KOPT-K1 (cell line): ENCODE measurements at regions not wholly inside any gene's neighbourhood (a gene's known extent, or its start where the extent isn't known, plus 50 kb on each side); places are given as distances from the start of the nearest gene placed in this dataset.

Experiments
- H3K27ac ChIP-seq: fragments of 200-600 bp; sonication (generic); 2 replicates; pipeline ENCODE4 v1.5.1; 2016; ENCODE audit warnings: antibody characterized with exemption, mild to moderate bottlenecking, low read depth, low read length; ENCODE audit not compliant: poor library complexity, severe bottlenecking
- H3K36me3 ChIP-seq: fragments of 200-600 bp; sonication (generic); 2 replicates; pipeline ENCODE4 v1.5.1; 2017; ENCODE audit warnings: antibody characterized with exemption, mild to moderate bottlenecking, low read length, moderate library complexity; ENCODE audit not compliant: insufficient read depth
- H3K9me3 ChIP-seq: fragments of 200-600 bp; sonication (generic); 2 replicates; pipeline ENCODE4 v1.5.1; 2017; ENCODE audit warnings: antibody characterized with exemption, low read length, mild to moderate bottlenecking; ENCODE audit not compliant: insufficient read depth, poor library complexity, severe bottlenecking

GRCh38 chr13:50123515-50123861 lies 108.2 kb downstream of the KCNRG start:
- peak overlapping the region; percentile 99 for H3K27ac ChIP-seq
- no peaks in the 10 kb centered on the region for H3K9me3 ChIP-seq
- peaks cover 16% of the 10 kb centered on the region for H3K36me3 ChIP-seq

GRCh38 chr13:50123862-50124535 lies 108.8 kb downstream of the KCNRG start:
- Histone ChIP-seq H3K27ac (peak overlapping the region; percentile 99), H3K9me3 (no peaks in the 10 kb centered on the region), H3K36me3 (peaks cover 16% of the 10 kb centered on the region)

- H3K9me3 ChIP-seq: no peaks in the 10 kb centered on the region
- H3K36me3 ChIP-seq: peaks cover 16% of the 10 kb centered on the region
- peak overlapping the region; percentile 99 for H3K27ac ChIP-seq
These were observed 109.5 kb downstream of the KCNRG start for GRCh38 chr13:50124536-50125303.

GRCh38 chr13:50125304-50125553 lies 110.0 kb downstream of the KCNRG start:
- peak overlapping the region; percentile 99 for H3K27ac ChIP-seq
- peaks cover 16% of the 10 kb centered on the region for H3K36me3 ChIP-seq
- H3K9me3 ChIP-seq: no peaks in the 10 kb centered on the region

GRCh38 chr13:50125554-50126262 lies 110.5 kb downstream of the KCNRG start:
- no peaks in the 10 kb centered on the region for H3K9me3 ChIP-seq
- H3K27ac ChIP-seq: peak overlapping the region; percentile 99
- peaks cover 14% of the 10 kb centered on the region for H3K36me3 ChIP-seq

GRCh38 chr13:50126263-50126992 lies 111.2 kb downstream of the KCNRG start:
- no peaks in the 10 kb centered on the region for H3K9me3 ChIP-seq
- peaks cover 7% of the 10 kb centered on the region for H3K36me3 ChIP-seq
- H3K27ac ChIP-seq: peak overlapping the region; percentile 99

GRCh38 chr13:50126993-50127725 lies 111.9 kb downstream of the KCNRG start:
- no peaks in the 10 kb centered on the region for H3K36me3 ChIP-seq
- peak overlapping the region; percentile 99 for H3K27ac ChIP-seq
- no peaks in the 10 kb centered on the region for H3K9me3 ChIP-seq

GRCh38 chr13:50127726-50128291 lies 112.6 kb downstream of the KCNRG start:
- H3K9me3 ChIP-seq: peaks cover 4% of the 10 kb centered on the region
- H3K27ac ChIP-seq: peak overlapping the region; percentile 99
- H3K36me3 ChIP-seq: no peaks in the 10 kb centered on the region

- H3K36me3 ChIP-seq: no peaks in the 10 kb centered on the region
- no peak overlapping the region for H3K27ac ChIP-seq
- peaks cover 11% of the 10 kb centered on the region for H3K9me3 ChIP-seq
These were observed 113.2 kb downstream of the KCNRG start for GRCh38 chr13:50128428-50128931.

- H3K27ac ChIP-seq: no peak overlapping the region
- H3K9me3 ChIP-seq: peaks cover 11% of the 10 kb centered on the region
- H3K36me3 ChIP-seq: no peaks in the 10 kb centered on the region
These were observed 113.9 kb downstream of the KCNRG start for GRCh38 chr13:50129081-50129705.

- H3K36me3 ChIP-seq: no peaks in the 10 kb centered on the region
- H3K9me3 ChIP-seq: peaks cover 11% of the 10 kb centered on the region
- no peak overlapping the region for H3K27ac ChIP-seq
These were observed 114.5 kb downstream of the KCNRG start for GRCh38 chr13:50129706-50130122.

- H3K27ac ChIP-seq: no peak overlapping the region
- peaks cover 11% of the 10 kb centered on the region for H3K9me3 ChIP-seq
- H3K36me3 ChIP-seq: no peaks in the 10 kb centered on the region
These were observed 115.1 kb downstream of the KCNRG start for GRCh38 chr13:50130123-50130946.
